GM19239 (cell line): ENCODE measurements at regions not wholly inside any gene's neighbourhood (a gene's known extent, or its start where the extent isn't known, plus 50 kb on each side); places are given as distances from the start of the nearest gene placed in this dataset.

ENCODE experiments used
- DNase-seq: peaks from one replicate; pipeline ENCODE4 v3.0.0; 2011; ENCODE audit warnings: low spot score; ENCODE audit not compliant: insufficient read length
- FAIRE-seq: peaks from 2 replicates; lab custom pipeline; 2011; peaks lifted over from hg19 to GRCh38; lab: Jason Lieb, UNC

DNA sequence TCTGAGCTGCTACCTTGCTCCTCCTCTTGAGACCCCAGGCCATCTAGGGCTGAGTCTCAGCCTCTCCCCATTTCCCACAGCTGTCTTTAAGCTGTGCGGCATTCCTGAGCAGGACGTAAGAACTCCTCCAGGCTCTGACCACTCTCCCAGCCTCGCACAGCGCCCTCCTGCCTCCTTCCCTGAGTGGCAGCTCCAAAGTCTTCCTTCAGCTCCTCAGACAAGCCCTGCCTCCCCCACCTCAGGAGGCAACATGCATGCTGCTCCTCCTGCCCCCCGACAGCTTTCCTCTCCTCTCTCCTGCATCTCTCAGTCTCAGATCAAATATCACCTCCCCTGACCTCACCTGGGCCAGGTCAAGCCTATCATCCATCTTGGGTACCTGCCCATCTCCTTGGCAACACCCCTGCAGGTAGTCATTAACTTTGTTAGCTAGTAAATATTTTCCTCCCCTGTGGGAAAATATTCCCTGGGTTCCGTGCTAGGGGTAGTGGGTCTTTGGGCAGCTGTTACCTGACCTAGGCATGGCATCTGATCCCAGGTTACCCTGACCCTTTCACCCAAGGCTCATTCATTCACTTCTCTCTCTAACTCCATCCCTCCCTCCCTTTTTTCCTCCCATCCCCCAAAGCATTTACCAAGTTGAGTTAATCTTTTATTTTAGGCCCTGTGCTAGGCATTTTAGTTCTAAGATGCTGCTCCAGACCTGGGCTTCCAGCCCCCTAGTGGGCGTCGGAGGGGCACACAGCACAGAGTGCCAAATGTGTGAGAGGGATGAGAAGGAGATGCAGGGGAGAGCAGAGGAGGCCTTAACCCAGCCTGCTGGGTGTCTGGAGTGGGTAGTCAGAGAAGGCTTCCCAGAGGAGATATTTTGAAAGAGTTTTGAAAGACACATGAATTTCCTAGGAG lies 419.9 kb downstream of the PTPRU start:
- no peak for DNase-seq
- FAIRE-seq = no peak

DNA sequence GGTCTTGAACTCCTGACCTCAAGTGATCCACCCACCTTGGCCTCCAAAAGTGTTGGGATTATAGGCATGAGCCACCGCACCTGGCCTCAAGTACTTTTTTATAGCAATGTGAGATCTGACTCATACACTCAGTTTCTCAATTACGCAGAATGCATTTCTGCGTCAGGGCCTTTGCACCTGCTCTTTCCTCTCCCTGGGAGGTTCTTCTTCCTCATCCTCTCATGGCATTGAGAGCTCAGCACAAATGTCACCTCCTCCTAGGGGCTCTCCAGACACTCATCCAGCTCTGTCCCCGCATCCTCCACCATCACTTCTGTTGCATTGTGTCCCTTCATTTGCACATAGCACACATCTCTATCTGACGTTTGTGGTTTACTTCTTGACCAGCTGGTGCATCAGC lies 418.8 kb downstream of the PTPRU start:
- DNase-seq = no peak
- FAIRE-seq = no peak

DNA sequence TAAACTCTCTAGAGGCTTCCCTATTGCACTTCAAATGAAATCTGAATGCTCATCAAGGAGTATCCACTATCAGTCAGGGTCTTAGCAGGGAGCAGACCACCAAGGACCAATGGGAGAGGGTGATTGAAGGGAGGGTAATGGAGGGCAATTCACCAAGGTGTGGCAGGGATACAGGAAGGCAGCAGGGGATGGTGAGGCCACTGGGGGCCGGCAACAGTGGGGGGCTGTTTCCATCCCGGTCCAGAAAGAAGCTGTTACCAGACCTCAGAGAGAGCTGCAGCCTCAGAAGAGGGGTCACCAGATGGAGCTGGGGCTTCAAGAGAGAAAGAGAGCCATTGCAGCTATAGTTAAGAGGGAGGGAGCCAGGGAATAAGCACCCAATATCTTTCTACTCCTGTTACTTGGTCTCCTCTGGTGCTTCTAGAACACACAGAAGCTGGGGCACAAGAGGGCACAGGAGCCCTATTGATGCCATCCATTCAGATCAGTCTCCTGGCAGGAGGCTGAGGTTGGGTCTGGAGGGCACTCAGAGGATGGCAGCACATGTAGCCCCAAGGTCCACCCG lies 417.6 kb downstream of the PTPRU start:
- DNase-seq = no peak
- no peak for FAIRE-seq

DNA sequence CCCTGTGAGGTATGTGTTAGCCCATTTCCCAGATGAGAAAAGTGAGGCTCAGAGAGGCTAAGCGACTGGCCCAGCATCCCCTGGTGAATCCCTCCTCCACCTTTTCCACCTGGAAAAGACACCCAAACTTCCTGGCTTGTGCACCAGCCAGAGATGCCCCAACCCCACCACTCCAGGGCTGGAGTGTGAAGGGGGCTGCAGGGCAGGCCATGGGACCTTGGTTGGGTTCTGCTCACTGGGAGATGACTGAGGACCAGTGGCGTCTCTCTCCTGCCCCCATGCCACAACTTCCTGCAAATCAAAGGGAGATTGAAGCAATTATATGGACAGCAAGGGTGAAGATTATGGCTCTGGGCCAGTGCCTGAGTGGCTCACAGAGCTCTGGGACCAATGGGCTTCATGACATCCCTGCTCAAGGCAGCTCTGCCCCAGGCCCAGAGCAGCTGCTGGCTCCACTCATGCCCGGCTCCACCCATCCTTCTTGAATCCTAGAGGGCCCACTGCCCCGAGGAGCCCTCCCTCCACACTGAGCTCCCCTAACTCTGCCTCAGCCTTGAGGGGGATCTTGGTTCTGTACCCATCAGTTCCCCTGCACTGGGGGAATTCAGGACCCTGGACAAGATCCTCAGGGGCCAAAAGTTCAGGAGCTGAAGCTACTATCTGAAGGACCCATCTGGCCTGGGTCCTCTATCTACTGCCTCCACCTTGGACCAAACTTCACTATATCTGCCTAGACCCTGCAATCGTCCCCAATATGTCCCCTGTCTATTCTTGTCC lies 416.9 kb downstream of the PTPRU start:
- FAIRE-seq = no peak
- DNase-seq = no peak

DNA sequence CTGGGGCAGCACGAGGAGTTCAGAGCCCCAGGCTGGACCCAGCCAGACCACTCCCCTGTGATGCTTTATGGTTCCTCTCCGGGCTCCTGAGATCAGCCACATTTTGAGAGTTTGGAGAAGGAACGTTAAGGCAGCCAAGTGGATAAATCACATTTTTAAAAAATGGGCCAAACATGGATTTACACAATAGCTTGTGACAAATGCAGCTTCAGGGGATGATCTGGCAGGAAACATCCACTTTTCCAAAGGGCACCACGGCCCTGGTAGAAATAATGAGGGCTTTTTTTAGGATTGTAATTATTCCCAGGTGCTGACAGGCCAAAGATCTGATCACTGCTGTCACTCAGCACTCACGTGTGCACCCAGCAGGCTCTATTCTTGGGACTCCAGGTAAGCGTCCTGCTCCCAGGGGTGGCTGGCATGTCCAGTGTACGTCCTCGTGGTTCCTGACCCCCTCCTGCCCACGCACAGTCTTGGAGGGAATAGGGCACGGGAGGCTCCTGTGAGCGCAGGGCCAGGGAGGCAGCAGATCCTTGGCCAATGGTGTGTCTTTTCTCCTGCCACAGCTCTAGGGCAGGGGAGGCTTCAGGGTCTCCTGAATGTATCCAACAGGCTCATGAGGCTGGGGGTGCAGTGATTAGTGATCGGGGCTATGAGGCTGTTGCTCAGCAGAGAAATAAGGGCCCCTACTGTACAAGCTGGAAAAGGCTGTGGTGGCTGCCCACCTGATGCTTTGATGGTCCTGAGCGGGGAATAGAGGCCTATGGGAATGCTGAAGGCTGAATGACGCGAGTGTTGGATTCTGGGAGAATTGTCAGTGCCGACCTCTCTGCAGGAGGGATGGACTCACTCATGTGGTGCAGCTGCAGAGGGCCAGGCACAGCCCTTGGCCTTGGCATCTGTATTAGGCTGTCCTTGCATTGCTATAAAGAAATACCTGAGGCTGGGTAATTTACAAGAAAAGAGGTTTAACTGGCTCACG lies 415.7 kb downstream of the PTPRU start:
- FAIRE-seq (no peak), DNase-seq (no peak)

DNA sequence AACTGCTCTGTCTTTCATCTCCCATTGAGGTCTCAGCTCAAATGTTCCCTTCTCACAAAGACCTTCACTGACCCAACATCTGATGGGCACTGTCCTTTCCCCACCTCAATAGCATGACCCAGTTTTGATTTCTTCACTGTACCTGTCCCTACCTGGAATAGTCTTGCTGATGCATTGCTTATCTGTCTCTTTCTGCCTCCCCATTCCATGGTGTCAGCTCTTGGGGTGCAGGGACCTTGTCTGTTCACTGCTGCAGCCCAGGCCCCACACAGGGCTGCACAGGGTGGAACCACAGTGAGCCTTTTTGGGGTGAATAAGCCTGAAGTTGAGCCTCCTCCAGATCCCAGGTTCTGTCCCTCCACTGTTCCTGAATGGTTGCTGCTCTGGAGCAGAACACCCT lies 414.9 kb downstream of the PTPRU start:
- FAIRE-seq = no peak

DNA sequence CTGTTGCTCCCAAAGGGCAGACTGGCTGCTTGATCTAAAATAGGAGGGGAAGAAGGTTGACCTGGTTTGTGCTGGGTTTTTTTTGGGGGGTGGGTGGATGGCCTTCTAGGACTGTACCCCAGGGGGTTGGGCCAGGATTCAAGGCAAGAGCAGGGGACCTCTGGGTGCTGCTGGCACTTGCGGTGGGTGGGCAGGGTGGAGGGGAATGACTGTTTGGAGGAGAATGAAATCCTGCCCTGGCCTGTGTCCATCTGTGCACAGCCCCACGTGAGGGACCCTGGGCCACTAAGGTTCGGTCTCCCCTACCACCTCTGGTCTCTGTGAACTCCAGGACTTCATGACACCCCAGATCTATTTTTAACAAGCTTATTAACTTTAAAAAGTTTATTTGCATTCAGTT lies 414.2 kb downstream of the PTPRU start:
- DNase-seq = no peak
- FAIRE-seq = no peak

More for the DNA sequence above, 414.9 kb downstream of the PTPRU start:
- no peak for DNase-seq

DNA sequence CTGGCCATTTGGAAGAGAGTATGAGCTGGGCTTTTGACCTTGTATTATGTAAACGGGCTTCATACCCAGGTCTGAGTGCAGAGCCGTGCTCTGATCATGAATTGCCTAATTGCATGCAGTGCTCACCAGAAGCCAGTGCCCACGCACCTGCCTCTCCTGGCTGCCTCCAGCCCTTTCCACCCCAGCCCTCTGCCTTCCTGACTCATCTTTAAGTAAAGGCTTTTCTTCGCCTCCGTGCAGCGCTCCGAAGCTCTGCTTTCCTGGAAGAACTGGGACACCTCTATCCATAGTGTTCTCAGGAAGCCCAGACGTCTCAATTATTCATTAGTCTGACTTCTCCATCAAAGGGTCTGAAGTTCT lies 413.7 kb downstream of the PTPRU start:
- FAIRE-seq = no peak
- DNase-seq = no peak

DNA sequence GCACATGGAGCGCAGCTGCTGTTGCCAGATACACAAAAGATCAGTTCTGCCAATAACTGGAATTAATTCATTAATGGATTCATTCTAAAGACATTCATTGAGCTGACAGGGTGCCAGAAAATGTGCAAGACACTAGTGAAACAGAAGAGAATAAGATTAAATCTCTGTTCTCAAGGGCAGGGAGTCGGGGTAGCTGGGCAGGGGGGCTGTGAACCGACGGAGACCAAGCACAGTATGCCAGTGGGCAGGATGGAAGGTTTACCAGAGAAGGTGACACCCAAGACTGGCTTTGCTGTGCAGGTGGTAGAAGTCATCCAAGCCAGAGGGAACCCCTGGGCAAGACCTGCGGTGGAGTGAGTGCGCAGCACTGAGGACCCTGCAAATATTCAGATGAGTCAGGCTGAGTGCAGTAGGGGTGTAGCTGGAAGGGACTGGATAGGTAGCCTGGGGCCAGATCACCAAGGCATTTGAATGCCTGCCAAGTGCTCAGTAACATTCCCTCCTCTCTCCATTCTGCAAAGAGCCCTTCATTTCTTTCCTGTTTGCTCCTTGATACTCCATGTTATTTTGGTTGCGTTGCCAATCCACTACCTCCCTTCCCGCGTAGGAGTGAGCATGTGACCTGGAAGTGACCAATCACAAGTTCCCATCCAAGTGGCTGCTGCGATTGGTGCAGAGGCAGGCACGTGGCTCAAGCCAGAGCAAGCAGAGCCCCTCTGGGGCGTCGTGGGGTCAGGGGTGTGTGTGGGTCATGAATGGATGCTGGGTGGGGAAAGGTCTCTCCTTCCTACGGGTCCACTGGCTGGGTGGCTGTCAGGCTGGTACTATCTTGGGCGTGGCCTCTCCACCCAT lies 413.1 kb downstream of the PTPRU start:
- DNase-seq (no peak), FAIRE-seq (no peak)

DNA sequence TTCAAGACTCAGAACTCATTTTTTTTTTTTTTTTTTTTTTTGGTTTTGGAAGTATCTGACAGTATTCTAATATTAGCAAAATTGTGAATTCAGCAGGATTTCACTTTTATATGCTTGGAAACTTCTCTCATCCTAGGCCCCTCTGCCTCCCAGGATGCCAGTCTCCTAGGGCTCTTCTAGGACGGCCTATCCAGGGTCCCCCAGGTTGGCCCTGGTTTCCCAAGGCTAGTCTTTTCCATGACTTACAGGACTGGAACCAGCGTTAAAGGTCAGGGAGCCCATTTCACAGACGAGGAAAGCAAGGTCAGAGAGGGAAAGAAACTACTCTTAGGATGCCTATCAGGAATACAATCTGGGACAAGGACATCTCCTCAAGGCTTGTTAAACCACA lies 412.5 kb downstream of the PTPRU start:
- DNase-seq = no peak

DNA sequence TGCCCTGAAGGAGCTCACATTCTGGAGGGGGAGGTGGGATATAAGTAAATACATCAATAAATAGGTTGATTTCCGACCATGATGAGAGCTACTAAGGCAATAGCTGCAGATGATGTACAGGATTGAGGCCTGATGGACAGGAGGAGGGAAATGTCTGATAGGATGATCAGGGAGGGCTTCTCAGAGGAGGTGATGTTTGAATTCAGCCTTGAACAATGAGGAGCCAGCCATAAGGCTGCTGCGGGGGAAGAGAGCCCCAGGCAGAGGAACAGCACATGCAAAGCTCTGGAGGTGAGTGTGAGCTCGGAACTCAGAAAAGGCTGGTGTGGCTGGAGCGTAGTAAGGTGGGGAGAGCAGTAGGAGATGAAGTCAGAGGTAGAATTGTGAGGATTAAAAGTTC lies 411.7 kb downstream of the PTPRU start:
- DNase-seq (no peak), FAIRE-seq (no peak)

More for the DNA sequence above, 412.5 kb downstream of the PTPRU start:
- FAIRE-seq = no peak

DNA sequence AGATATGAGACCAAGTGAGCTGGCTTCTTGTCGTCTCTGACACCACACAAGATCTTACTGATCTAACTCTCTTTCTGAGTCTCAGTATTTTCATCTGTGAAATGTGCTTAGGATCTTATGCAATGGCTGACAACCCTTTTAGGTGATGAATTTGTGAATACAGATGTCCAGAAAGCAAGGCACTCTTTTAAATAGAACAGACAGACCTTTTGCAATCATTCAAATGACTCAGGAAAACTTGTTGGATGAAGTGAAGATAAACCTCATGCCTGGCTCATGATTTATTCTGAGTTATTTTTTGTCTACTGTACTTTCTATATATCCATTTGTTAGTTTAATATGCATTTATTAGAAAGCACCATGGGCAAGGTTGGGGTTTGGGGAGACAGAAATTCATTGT lies 411.3 kb downstream of the PTPRU start:
- no peak for FAIRE-seq
- DNase-seq = no peak

DNA sequence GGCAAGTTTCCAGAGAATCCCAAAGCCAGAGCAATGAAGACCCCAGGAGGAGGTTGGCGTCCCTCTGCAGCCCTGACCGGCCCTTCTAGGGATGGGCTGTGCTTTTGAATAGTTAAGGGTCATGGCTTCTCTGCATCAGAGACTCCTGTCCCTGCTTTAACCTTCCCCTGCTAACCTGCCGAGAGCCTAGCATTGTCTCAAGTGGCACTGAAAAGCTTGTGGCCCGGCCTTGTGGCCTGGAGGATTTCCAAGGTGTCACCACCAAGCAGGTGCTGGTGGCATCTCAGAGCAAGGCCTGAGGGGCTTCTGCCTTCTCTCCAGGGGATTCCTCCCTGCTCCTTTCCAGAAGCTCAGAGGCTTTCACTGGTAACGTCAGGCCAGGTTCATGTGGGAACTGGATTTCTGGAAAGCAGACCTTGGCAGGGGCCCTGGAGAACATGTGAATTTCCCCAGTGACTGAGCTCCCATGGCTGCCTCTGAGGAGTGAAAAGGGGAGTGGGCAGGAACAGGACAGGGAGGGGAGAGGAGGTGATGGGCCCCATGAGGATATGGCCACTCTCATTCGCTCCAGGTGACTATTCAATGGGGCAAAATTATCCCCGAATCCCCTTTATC lies 409.9 kb downstream of the PTPRU start:
- DNase-seq = no peak
- FAIRE-seq = no peak

DNA sequence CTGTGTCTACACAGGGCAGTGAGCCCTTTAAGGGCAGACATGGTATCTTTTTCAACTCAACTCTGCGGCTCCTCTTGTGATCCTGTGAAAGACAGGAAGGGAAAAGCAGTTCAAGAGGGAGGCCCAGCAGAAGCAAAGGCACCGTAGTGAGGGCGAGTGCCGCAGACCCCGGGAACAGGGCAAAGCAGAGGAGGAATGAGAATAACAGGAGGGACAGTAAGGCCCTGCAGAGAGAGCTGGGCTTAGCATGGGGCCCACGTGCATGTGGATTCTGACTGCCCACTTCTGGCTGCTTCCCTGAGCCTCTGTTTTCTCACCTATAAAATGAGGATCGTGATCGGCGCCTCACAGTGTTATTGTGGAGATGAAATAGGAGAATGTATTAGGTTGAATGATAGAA lies 409.3 kb downstream of the PTPRU start:
- DNase-seq (no peak), FAIRE-seq (no peak)

DNA sequence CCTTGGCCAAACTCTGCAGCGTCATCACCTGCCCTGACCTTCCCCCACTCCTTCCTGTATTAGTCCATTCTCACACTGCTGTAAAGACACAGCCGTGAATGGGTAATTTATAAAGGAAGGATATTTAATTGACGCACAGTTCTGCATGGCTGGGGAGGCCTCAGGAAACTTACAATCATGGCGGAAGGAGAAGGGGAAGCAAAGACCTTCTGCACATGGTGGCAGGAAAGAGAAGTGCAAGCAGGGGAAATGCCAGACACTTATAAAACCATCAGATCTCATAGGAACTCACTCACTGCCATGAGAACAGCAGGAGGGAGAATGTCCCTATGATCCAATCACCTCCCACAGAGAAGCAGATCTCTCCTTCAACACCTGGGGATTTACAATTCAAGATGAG lies 408.5 kb downstream of the PTPRU start:
- FAIRE-seq = no peak
- no peak for DNase-seq

DNA sequence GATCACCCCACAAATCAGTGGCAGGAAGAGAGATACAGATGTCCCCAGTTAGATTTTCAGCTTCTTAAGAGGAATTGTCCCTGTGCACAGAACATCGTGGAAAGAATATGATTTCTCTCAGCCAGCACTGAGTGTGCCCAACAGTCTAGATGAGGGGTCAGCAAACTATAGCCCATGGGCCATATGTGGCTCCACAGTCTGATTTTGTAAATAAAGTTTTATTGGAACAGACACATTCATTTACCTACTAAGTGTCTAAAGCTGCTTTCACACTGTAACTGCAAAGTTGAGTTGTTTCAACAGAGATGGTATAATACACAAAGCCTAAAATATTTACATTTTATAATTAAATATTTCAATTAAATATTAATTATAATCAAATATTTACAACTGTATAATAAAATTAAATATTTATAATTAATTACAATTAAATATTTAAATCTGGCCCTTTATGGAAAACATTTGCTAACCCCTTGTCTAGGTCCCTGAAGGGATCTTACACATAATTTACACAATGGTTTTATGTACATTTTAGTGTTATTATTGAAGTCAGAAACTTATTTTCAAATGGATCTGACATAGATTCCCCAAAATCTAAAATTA lies 407.6 kb downstream of the PTPRU start:
- DNase-seq (no peak), FAIRE-seq (no peak)

DNA sequence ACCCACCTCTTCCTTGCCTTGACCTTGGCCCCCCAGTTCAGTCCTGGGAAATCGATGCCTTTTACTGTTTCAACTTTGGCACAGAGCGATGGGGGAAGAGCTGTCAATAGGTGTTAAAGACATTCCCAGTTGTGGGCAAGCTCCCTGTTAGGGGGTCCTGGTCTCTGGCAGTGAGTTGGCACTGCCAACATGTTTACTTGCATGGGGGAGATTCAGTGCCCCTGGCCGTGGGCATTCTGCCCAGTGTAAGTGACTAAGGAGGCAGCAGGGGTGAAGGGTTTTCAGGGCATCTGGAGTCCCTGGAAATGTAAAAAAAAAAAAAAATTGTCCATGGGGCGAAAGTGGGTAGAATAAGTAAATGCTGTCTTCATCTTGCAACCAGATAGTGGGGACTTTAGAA lies 407.0 kb downstream of the PTPRU start:
- FAIRE-seq = no peak
- DNase-seq = no peak

DNA sequence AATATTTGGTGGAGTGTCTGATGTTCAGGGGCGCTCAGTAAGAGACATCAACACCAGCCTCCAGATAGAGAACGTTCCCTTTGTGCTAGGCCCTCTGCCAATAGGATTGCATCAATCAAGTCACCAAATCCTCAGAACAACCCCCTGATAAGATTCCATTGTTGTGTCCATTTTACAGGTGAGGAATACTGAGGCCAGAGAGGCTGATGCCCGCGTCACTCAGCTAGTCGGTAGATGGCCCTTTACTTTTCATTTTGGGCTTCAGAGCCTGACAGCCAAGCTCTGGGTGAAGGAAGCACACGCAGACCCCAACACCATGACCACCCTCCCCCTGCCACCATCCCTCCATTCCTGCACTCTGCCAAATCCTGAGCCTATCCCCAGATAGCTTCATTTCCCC lies 406.2 kb downstream of the PTPRU start:
- no peak for FAIRE-seq

More for the DNA sequence above, 406.2 kb downstream of the PTPRU start:
- no peak for DNase-seq
